Endothelial cell of umbilical vein (primary cell): ENCODE measurements at regions not wholly inside any gene's neighbourhood (a gene's known extent, or its start where the extent isn't known, plus 50 kb on each side); places are given as distances from the start of the nearest gene placed in this dataset.

Experiments
- BruUV-seq: library from RNA; stranded (reverse); fragments of 400-500 nt; replicated peaks from 2 replicates; lab custom pipeline; 2021; lab: Mats Ljungman, UMichigan
- CTCF ChIA-PET: fragments of 300-600, 350-600 bp; sonication (Branson Sonifier 250); formaldehyde crosslinking; loops from one replicate; lab custom pipeline; 2021; ENCODE audit warnings: antibody characterized with exemption, inconsistent platforms; lab: Charles Lee
- POLR2A ChIA-PET: fragments of 300-600, 350-600 bp; sonication (Branson Sonifier 250); formaldehyde crosslinking; loops from one replicate; lab custom pipeline; 2021; ENCODE audit warnings: antibody characterized with exemption, inconsistent platforms; lab: Charles Lee
- DNase-seq: peaks from one replicate; pipeline ENCODE4 v3.0.0-alpha.2; 2011; ENCODE audit warnings: low read depth, low spot score
- FAIRE-seq: peaks from 2 replicates; lab custom pipeline; 2011; peaks lifted over from hg19 to GRCh38; lab: Jason Lieb, UNC
- H2AFZ ChIP-seq: 2 replicates; pipeline ENCODE4 v1.6.0; 2012; ENCODE audit warnings: low read depth, low read length, control low read depth, inconsistent platforms
- H3K27ac ChIP-seq: 2 replicates; pipeline ENCODE4 v1.5.1; 2011; ENCODE audit warnings: low read depth, mild to moderate bottlenecking, control low read depth, low read length, moderate library complexity; ENCODE audit not compliant: insufficient read depth
- H3K27me3 ChIP-seq, 2 experiments: 2 replicates each; pipeline versions ENCODE4 v1.6.0 to v1.6.1; 2011; ENCODE audit warnings: low read length in 2 of 2, mixed read lengths in 1 of 2; ENCODE audit not compliant: control insufficient read depth in 2 of 2, insufficient read depth in 2 of 2
- H3K36me3 ChIP-seq, 2 experiments: 2 replicates in 1 of 2; 3 replicates in 1 of 2; pipeline ENCODE4 v1.5.1; 2011; ENCODE audit warnings: low read length in 2 of 2, mild to moderate bottlenecking in 1 of 2, moderate library complexity in 1 of 2; ENCODE audit not compliant: control insufficient read depth in 2 of 2, insufficient read depth in 2 of 2; ENCODE audit errors: extremely low read depth in 1 of 2
- H3K4me1 ChIP-seq: 3 replicates; pipeline ENCODE4 v1.5.1; 2011; ENCODE audit warnings: mild to moderate bottlenecking, low read length; ENCODE audit not compliant: control insufficient read depth, insufficient read depth; ENCODE audit errors: extremely low read depth
- H3K4me2 ChIP-seq: 2 replicates; pipeline ENCODE4 v1.6.1; 2011; ENCODE audit warnings: low read length, control low read depth, mixed read lengths; ENCODE audit not compliant: insufficient read depth
- H3K4me3 ChIP-seq, 3 experiments: fragments of 200-600 bp in 1 of 3; sonication (generic), shearing (Covaris generic) in 1 of 3; replicated peaks in 1 of 3; 2 replicates each; pipeline ENCODE4 v1.5.1; 2011 to 2016; ENCODE audit warnings: control low read depth in 3 of 3, low read length in 3 of 3, mild to moderate bottlenecking in 2 of 3, inconsistent platforms in 1 of 3, low read depth in 1 of 3, moderate library complexity in 1 of 3; ENCODE audit not compliant: insufficient read depth in 1 of 3
- H3K79me2 ChIP-seq: 2 replicates; pipeline ENCODE4 v1.6.0; 2012; ENCODE audit warnings: low read length, inconsistent platforms; ENCODE audit not compliant: control insufficient read depth, insufficient read depth
- H3K9ac ChIP-seq: replicated peaks from 2 replicates; pipeline ENCODE3; 2011; ENCODE audit warnings: low read length, control low read depth; ENCODE audit not compliant: insufficient read depth; ENCODE audit errors: extremely low read depth
- H3K9me1 ChIP-seq: replicated peaks from 3 replicates; pipeline ENCODE4 v1.6.0; 2011; ENCODE audit warnings: mild to moderate bottlenecking, low read length; ENCODE audit not compliant: control insufficient read depth, insufficient read depth; ENCODE audit errors: extremely low read depth
- H3K9me3 ChIP-seq: replicated peaks from 2 replicates; pipeline ENCODE4 v1.5.1; 2012; ENCODE audit warnings: low read length, inconsistent platforms; ENCODE audit not compliant: control insufficient read depth, insufficient read depth
- H4K20me1 ChIP-seq: replicated peaks from 2 replicates; pipeline ENCODE3; 2011; ENCODE audit warnings: mild to moderate bottlenecking, low read length; ENCODE audit not compliant: control insufficient read depth, insufficient read depth; ENCODE audit errors: extremely low read depth
- CTCF ChIP-seq, 2 donors: IDR thresholded peaks; 1 replicate in 1 of 2; 2 replicates in 1 of 2; pipeline ENCODE4 v1.5.1; 2011; ENCODE audit warnings: low read length in 2 of 2, mild to moderate bottlenecking in 2 of 2, moderate library complexity in 2 of 2, control low read depth in 1 of 2, inconsistent platforms in 1 of 2, low read depth in 1 of 2; ENCODE audit not compliant: insufficient read depth in 1 of 2; ENCODE audit errors: extremely low read depth in 1 of 2
- EZH2 ChIP-seq: IDR thresholded peaks from 2 replicates; pipeline ENCODE4 v1.6.1; 2012; ENCODE audit warnings: borderline replicate concordance, low read depth, mild to moderate bottlenecking, moderate library complexity, low read length, inconsistent platforms; ENCODE audit not compliant: severe bottlenecking
- FOS ChIP-seq: IDR thresholded peaks from 2 replicates; pipeline ENCODE4 v1.6.1; 2011; ENCODE audit warnings: mild to moderate bottlenecking, low read length, moderate library complexity, borderline replicate concordance; ENCODE audit not compliant: insufficient read depth
- GATA2 ChIP-seq: IDR thresholded peaks from 2 replicates; pipeline ENCODE4 v1.7.0; 2011; ENCODE audit warnings: low read depth, mild to moderate bottlenecking, moderate library complexity, mixed read lengths, low read length; ENCODE audit not compliant: insufficient read length, insufficient read depth
- JUN ChIP-seq: IDR thresholded peaks from 2 replicates; pipeline ENCODE4 v1.6.1; 2011; ENCODE audit warnings: borderline replicate concordance, low read depth; ENCODE audit not compliant: insufficient read length, insufficient read depth
- MAX ChIP-seq: IDR thresholded peaks from 2 replicates; pipeline ENCODE4 v1.6.1; 2011; ENCODE audit not compliant: insufficient read depth, insufficient read length
- MYC ChIP-seq: IDR thresholded peaks from one replicate; pipeline ENCODE4 v1.6.1; 2011; ENCODE audit warnings: mild to moderate bottlenecking, low read depth, low read length
- POLR2A ChIP-seq: IDR thresholded peaks from 2 replicates; pipeline ENCODE4 v1.6.1; 2012; ENCODE audit warnings: low read depth, mild to moderate bottlenecking, control low read depth, low read length
- POLR2AphosphoS5 ChIP-seq: IDR thresholded peaks from 2 replicates; pipeline ENCODE4 v1.6.1; 2012; ENCODE audit warnings: low read depth, mild to moderate bottlenecking, control low read depth, low read length, moderate library complexity; ENCODE audit not compliant: insufficient read depth
- dilution Hi-C: fragments of 300-500 bp; cut with MboI; formaldehyde crosslinking; loops from one replicate; pipeline ENCODE4 v1.15.0; 2019; ENCODE audit warnings: low sequenced_read_pairs; ENCODE audit not compliant: extremely low pct_ligation_motif_present
- intact Hi-C: fragments of 100-400 bp; cut with micrococcal nuclease; formaldehyde crosslinking; loops from one replicate; pipeline ENCODE4 v1.10.0; 2022

- Histone ChIP-seq H3K4me2 (no peak overlapping the region), H3K9me3 (no peaks in the 10 kb centered on the region), H3K36me3 (no peaks in the 10 kb centered on the region), H4K20me1 (no peaks in the 10 kb centered on the region), H3K4me1 (no peaks in the 10 kb centered on the region), H3K9me1 (no peaks in the 10 kb centered on the region), H3K4me3 (no peak overlapping the region), H3K79me2 (no peaks in the 10 kb centered on the region), H2AFZ (no peak overlapping the region), H3K27me3 (no peaks in the 10 kb centered on the region), H3K9ac (no peak overlapping the region), H3K27ac (no peak overlapping the region)
- POLR2A ChIA-PET, result no interaction called here
- no TSS peak for BruUV-seq
- CTCF ChIA-PET, result no interaction called here
- dilution Hi-C loops, result no loop called here
- no peak for TF ChIP-seq JUN
- TF ChIP-seq CTCF (IDR thresholded peaks at IDR 0.05; ENCODE audit: extremely low read depth in 1 of 2, insufficient read depth in 1 of 2, low read depth in 1 of 2, low read length in 2 of 2), result no peak
- TF ChIP-seq MYC, result no peak
- no peak for TF ChIP-seq EZH2
- no peak for TF ChIP-seq MAX
- TF ChIP-seq FOS, result no peak
- TF ChIP-seq POLR2A, result no peak
- no peak for TF ChIP-seq POLR2AphosphoS5
- no peak for TF ChIP-seq GATA2
- FAIRE-seq (no peak), DNase-seq (no peak)
- intact Hi-C loops, result no loop called here
These were observed 184.6 kb downstream of the ABCC12 start for GRCh38 chr16:47971225-47971624.
